GM18505 (cell line): ENCODE measurements at regions not wholly inside any gene's neighbourhood (a gene's known extent, or its start where the extent isn't known, plus 50 kb on each side); places are given as distances from the start of the nearest gene placed in this dataset.

Source experiments
- ATAC-seq: cut with Tn5 transposase; IDR thresholded peaks from one replicate; pipeline ENCODE4 v1.9.1; 2021; ENCODE audit not compliant: unreplicated experiment
- POLR2A ChIP-seq: IDR thresholded peaks from 4 replicates; pipeline ENCODE4 v1.6.1; 2011; ENCODE audit warnings: borderline replicate concordance; ENCODE audit not compliant: insufficient read depth, insufficient read length; ENCODE audit errors: extremely low read depth

DNA sequence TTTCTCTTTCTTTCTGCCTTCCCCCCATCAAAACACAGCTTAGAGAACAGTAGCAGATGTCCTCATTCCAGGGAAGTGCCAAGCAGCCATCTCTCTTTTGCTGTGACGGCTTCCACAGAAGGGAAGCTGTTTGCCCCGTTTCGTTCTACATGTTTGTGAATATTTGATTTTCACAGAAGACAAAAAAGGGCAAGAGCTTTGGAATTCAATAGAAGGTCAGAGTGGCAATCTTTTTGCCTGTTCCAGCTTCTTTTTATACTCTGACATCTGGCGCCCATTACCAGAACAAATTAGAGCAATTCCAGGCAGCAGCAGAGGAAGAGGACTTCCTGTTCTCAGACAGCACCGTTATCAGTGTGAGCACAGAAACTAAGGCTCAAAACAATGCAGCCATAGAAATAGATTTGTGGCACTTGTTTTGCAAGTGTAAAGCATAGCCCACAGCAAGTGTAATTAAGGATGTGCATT lies 79.0 kb upstream of the CDH19 start:
- TF ChIP-seq POLR2A = no peak
- no peak for ATAC-seq

DNA sequence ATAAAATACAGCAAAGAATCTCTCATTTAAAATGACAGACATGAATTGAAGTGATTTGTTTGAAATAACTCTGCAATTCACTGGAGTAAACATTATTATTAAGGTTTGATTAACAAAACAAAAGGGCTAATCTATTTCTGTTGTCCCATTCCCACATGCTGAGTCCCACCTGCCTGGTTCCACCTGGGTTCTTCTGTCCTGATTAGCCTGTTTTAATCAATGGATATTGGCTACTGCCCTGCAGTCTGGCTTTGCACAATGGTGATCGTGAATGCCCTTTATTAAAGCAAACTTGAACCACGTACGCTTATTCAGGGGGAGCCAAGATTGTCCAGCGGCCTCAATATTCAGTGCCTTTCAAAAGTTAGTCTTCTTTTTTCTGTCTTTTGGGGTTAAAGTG lies 72.8 kb upstream of the CDH19 start:
- no peak for TF ChIP-seq POLR2A
- no peak for ATAC-seq

DNA sequence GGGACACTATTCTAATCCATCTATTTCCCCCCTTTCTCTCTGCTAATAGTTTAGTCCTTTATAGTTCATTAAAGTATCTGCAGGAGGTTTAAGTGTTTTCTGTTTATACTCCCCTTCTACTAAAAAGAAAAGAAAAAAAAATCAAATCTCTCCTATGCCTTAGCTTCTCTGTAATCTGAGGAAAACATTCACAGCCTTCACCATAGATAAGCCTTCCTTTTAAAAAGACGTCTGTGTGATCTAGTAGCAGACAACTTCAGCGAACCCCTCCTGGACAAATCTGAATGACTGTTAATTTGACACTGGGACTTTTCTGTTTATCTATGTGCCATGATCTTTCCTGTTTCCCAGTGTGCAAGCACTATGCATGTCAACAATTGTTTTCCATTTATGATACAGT lies 70.4 kb upstream of the CDH19 start:
- no peak for TF ChIP-seq POLR2A
- no peak for ATAC-seq

DNA sequence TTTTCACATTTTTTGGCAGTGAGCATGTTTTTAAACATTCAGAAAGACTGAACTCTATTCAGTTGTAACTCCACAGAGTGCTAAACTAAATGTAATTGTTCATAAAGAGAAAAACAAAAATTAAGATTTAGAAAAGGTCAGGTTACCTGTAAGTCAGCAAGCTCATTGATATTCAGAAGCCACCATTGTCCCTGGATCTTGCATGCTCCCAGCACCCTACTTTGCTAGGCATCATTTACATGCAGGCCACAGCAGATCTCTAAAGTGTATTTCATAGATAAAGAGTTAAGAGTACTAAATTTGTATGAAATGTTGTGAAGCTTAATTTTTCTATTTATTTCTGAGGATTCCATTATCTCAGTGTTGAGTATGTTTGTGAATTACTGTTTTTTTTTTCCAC lies 64.8 kb upstream of the CDH19 start:
- no peak for ATAC-seq
- no peak for TF ChIP-seq POLR2A

DNA sequence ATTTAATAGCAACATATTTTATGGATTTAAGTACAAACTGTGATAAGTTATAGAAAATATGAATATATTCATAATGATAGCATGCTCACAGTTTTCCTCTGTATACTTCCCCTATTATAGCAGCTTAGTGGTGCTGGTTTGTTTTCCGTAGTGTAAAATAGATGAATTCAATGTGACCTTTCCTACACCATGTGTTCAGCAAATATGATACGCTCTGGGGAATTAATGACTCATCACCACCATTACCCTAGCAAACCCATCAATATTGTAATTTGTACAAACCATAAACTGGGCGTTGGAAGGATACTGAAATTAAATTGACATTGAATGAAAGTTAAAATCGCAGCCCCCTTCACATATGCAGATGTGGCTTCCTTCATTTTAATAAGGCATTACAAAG lies 58.7 kb upstream of the CDH19 start:
- ATAC-seq = no peak
- TF ChIP-seq POLR2A = no peak

DNA sequence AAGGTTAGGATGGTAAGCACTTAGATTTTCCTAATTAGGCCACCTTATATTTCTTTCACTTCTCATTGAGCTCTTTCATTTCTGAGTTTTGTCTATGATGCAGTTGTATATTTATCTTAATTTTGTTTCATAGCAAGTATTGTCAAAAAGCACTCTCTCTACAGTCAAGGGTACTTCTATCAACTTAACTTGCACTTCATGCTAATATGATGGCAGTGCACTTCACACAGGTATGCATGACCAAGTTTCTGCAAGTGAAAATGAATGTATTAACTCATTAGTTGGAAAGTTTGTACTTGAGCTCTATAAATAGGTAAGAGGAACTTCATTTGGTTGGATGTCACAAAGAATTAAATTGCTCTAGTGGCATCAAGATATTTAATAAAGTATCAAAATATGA lies 51.5 kb upstream of the CDH19 start:
- no peak for ATAC-seq
- no peak for TF ChIP-seq POLR2A
